KBM-7 (cell line): ENCODE measurements at regions not wholly inside any gene's neighbourhood (a gene's known extent, or its start where the extent isn't known, plus 50 kb on each side); places are given as distances from the start of the nearest gene placed in this dataset.
"Not testable (repeated sequence)": the region's sequence is repeated elsewhere in the genome, so short reads cannot be mapped to it uniquely, and the experiment has no call there.

Experiments used
- DNase-seq: peaks from one replicate; pipeline ENCODE4 v3.0.0-alpha.2; 2015
- in situ Hi-C: fragments of 300-500 bp; cut with MboI; formaldehyde crosslinking; loops from 2 replicates; pipeline ENCODE4 v1.14.3; 2020; ENCODE audit warnings: low sequenced_read_pairs, low pct_unique_long_range_greater_than_20kb, mixed read lengths

DNA sequence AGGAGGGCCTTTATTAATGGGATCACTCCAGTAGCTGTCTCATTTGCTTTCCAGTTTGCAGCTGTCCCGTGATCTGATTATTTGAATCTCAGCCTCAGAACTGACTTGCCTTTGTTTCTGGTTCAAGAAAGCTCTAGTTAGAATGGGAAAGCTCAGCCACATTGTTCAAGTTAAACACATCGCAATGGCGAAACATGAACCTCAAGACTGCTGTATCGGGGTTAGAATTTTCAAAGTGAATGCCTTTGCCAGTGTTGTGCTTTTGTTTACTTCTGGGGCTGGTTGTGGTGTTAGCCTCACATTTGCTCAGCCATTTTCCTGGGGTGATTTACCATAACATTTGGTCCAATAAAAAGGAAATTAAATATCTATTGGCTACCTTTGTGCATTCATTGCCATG, 105.3 kb downstream of the LUZP4 start:
- in situ Hi-C loops, DNase-seq: not testable (repeated sequence)

DNA sequence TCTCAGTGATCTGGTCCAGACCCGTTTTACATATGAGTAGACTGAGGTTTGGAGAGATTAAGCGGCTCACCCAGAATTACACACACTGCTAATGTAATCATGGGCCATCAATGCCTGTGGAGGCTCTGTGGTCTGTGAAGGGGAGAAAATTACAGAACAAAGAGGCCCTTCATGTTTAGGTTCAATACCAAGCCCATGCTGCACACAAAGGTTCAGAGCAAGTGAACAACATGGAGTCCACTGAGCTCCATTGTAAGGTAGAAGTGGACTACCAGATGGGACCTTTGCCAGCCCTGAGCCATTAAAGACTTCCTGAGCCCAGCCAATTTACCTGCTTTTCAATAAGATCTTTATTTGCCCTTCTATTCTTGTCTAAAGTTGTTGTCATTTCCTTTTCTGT, 109.8 kb downstream of the LUZP4 start:
- in situ Hi-C loops = no loop called here
- no peak for DNase-seq

DNA sequence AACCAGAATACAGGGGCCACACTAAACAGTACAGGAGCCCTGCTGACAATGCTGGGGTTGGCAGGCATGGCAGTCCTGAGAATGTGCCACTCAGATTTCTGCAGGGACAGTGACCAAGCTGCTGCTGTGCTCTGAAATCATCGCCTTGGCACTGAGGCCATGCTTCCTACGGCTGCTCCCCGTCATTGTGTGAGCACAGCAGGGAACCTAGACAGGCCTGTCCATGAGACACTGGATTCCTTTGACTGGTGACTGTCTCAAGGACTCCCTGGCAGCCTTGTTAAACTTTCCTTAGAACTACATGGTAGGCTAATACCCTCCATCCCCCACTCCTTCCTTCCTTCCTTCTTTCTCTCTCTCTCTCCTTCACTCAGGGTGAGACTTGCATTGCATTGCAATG, 111.4 kb downstream of the LUZP4 start:
- DNase-seq = no peak
- in situ Hi-C loops = no loop called here

DNA sequence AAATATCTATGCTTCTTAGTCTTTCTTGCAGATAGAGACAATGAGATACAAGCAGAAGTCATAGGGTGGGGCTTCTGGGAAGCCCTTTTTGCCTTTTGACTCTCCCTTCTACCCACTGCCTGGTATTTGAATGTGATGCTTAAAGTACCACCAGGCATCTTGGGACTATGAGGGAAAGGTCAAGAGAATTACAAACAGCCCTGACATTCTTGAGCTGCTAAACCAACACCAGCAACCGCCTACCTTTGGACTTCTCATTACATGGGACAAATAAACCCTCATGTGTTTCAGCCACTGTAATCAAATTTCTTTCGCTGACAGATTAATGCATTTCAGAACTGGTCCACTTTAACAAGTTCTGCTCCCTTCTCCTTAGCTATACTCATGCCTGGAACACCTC, 112.8 kb downstream of the LUZP4 start:
- in situ Hi-C loops = no loop called here
- DNase-seq = no peak

DNA sequence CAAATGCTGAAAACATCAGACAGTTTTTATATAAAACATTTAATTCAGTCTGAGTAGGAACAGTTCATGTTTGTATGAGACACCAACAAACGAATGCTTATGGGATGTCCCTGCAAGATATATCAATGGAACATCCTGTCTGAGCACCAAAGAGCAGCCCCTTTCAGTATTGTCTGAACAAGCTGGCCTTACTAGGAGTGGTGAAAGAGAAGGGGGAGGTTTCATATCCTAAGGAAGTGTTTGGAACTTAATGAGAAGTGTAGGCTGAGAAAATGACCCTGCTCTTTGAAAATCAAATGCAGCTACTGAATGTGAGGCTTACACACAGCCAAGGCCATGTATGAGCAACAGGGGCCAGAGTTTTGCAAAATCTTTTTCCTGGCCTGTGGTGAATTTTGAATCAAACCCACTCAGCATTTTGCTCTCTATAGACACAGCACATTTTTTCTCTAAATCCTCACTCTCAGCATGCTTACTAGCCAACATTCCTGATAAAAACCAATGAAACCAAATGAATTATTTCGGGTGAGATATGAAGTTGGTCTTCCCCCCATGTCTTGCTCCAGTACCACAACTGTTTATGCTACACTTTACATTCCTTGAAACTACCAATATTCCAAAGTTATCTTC, 119.4 kb downstream of the LUZP4 start:
- in situ Hi-C loops = no loop called here
- DNase-seq = no peak

DNA sequence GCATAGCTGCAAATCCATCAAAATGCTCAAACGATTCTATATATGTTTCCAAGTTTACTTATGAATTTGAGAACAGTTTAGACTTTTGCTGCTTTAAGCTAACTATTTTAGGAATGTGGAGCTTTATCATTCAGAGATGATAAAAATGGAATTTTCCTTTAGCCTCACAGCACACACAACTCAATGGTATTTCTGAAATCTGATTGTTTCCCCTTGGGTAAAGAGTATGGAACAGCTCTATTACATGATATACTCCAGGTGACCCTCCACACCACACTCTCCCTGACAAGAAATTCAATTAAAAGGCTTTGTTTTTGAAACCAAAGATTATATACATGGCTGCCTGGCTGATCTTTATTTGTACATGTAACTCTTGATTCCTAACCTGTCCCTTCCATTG, 120.0 kb downstream of the LUZP4 start:
- in situ Hi-C loops = no loop called here
- DNase-seq = no peak

DNA sequence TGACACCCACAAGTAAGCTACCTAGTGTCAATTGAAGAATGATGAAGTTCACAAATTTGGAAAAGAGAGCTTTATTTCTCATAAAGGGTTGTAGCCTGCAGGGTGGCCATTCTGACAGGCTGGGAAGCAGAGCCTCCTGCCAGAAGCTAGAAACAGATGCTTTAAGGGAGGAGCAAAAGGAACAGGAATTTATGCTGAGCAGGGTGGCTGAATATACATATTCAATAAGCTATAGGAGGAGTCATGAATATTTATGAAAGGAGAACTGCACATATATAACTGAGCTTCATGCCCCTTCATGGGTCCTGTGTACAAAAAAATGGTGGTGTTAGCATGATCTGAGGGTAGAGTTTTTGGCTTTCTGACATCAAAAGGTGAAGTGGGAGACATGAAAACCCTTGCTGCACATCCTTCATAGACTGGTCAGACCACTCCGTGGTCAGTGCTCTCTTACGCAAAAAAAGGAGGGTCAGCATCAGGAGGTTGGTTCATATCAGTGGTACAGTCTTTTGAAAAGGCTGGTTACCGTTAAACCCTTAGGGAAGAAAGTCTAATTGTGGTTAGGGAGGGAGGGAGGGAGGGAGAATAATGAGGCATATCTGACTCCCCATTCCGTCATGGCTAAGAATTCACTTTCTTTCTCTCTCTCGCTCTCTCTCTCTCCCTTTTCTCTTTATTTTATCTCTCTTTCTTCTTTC, 121.4 kb downstream of the LUZP4 start:
- no peak for DNase-seq
- in situ Hi-C loops = no loop called here

DNA sequence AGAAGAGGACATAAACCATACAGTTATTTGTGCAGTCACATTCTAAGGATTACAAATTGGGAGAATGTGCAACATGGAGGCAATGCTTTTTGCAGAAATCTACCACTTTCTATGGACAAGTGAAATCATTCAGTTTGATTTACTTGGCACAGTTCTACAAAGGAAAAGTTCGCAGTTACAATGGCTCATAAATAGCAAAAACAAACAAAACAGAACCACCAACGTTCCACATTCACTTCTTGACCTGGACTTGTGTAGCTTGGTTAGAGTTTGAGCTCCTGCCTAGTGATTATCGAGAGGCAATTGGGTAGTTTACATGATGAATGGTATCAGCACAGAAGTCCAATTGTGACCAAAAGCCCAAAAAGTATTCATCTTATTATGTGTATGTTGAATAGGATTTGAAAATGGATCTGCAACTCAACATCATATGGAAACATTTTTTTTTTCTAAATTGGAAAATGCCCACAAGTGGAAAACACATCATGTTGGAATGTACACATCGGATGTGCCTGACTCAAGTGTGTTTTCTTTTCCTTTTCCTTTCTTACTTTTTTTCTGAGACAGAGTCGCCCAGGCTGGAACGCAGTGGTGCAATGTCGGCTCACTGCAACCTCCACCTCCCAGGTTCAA, 123.8 kb downstream of the LUZP4 start:
- in situ Hi-C loops = no loop called here
- no peak for DNase-seq

DNA sequence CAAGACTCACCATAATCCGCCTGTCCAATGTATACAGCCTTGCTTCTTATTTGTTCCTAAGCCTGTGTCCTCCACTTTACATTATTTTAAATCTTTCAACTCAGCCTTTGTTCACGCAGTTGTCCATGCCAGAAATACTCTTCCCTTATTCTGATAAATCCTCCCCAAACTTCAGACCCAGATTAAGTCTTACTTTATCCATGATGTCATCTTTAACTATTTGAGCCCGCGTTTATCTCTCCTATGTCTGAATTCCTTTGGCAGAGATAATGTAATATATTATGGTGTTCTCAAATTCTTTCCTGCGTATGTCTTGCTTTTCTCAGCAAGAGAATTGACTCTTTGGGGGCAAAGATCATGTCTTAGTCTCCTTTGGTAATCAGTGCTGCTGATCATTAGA, 129.6 kb downstream of the LUZP4 start:
- in situ Hi-C loops = no loop called here
- no peak for DNase-seq

DNA sequence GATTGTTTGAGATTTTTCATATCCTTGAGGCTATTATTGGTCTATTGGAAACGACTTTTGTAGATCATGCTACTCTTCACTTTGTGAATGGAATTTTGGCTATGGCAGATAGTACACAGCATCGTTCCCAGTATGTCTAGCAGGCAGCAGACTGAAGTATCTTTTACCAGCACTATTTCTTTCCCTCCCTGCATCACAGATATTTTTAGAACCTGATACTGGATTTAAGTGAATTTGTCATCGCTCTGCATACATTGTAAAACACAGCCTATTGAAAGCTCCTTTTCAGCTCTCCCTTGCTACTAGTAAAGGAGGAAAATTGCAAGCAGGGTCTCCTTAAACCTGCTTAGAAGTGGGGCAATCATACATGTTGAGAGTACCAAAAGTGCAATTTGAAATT, 133.6 kb downstream of the LUZP4 start:
- in situ Hi-C loops = no loop called here
- DNase-seq = no peak

DNA sequence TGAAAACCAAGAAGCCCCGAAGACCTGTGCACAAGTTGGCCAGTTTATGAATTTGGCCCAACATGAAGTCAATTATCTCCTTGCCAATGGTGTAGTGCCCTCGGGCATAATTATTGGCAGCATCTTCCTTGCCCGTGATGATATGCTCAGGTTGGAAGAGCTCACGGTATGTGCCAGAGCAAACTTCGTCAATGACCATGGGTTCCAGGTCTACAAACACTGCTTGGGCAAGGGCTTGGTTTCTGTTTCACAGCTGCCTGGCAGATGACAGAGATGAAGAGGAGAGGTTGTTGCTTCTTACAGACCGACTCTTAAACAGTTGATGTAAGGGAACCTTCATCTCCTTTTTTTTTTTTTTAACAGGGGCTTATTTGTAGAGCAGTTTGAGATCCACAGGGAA, 135.6 kb upstream of the PLS3 start:
- in situ Hi-C loops = no loop called here
- DNase-seq = no peak

DNA sequence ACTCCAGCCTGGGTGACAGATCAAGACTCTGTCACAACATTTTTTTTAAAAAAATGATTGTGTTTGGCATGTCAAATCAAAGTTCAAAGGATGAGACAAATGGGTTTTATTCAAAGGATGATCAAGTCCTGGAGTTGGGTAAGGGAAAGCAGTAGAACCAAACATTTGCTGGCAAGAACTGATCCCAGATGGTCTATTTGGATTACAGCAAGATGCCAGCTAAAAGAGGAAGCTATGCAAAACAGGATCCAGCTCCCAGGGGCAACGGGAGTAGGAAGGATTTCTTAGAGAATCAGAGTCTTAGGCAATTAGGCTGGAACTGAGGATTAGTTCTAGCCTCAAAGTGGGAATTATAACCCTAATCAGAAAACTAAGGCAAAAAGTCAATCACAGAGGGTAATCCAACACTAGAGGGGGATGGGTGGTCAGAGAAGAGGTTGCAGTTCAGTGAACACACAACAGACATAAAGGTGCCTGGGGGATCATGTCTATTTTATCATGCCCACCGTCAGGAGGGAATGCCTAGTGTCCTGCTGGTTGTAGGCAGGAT, 133.0 kb upstream of the PLS3 start:
- in situ Hi-C loops = no loop called here
- peak; percentile 0 for DNase-seq

DNA sequence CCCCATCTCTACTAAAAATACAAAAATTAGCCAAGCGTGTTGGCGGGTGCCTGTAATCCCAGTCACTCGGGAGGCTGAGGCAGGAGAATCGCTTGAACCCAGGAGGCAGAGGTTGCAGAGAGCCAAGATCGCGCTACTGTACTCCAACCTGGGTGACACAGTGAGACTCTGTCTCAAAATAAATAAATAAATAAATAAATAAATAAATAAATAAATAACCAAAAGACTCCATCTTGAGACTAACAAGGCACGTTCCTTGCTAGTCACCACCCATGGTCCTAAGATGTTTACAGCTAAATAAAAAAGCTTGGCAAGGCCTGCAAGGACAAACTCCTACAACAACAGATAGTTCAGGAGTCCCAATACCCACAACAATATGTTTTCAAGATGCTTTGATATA, 126.1 kb upstream of the PLS3 start:
- DNase-seq, in situ Hi-C loops: not testable (repeated sequence)

DNA sequence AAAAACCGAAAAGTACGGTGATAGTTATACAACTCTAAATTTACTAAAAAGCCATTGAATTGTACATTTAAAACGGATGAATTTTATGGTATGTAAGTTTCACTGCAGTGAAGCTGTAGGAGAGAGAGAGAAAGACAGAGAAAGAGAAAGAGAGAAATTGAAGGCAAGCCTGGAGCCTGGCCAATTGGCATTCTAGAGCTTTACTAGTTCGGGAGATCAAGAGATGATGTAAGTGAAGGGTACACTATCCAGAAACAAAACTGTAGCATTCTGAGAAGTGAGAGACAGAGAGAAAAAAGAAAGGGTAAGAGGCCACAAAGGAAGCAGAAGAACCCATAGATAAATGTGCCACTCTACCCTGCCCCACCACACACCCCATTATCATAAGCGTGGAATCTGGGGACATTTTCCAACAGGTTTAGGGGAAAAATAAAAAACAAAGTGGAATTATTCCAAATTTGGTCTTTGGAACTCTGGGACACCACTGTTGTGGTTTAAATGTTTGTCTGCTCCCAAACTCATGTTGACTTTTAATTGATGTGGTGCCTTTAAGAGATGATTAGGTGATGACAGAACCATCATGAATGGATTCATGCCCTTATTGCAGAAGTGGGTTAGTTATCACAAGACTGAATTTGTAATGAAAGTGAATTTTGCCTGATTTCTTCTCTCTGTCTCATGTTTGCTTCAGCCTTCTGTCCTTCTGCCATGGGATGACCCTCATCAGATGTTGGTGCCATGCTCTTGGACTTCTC, 123.0 kb upstream of the PLS3 start:
- DNase-seq = no peak
- in situ Hi-C loops = no loop called here

DNA sequence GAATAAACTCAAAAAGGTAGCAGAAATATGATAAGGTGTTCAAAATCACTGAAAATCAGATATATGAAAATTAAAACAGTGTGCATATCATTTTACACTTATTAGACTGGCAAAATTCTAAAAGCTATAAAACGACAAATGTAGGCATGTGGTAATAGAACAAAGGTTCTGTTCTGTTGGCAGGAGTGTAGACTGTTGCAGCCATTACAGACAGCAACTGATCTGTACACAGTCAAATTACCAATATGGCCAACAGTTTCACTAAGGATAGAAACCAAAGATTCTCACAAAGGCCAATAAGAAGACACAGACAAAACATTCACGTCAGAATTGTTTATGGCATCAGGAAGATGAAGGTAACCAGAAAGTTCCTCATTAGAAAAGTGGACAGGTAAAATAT, 112.8 kb upstream of the PLS3 start:
- DNase-seq = no peak
- in situ Hi-C loops = no loop called here

DNA sequence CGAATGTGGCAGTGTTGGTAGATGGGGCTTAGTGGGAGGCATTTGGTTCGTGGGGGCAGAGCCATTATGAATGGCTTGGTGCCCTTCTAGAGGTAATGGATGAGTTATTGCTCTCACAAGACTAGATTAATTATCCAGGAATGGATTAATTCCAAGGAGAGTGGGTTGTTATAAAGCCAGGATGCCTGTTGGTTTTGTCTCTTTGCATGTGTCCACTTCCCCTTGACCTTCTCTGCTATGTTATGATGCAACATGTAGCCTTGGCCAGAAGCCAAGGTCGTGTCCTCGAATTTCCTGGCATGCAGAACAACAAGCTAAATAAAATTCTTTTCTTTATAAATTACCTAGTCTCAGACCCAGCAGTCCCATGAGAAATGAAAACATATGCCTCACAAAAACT, 111.2 kb upstream of the PLS3 start:
- in situ Hi-C loops = no loop called here
- no peak for DNase-seq

DNA sequence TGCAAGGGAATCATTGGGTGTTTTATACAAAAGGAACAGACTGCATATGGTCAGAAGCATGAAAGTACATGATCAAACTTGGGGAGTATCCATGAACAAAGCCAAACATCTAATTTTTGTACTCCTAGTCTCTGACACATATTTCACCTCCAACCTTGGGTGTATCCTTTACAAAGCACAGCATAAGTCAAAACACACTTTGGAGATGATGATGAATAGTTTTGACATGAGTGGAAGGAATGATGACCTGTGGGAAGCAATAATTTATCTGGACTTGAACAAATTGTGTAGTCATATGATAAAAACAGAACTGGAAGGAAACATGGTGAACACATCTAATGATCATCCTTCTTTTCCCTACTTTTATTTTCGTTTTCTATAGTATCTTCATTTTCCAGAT, 108.7 kb upstream of the PLS3 start:
- DNase-seq = no peak
- in situ Hi-C loops = no loop called here

DNA sequence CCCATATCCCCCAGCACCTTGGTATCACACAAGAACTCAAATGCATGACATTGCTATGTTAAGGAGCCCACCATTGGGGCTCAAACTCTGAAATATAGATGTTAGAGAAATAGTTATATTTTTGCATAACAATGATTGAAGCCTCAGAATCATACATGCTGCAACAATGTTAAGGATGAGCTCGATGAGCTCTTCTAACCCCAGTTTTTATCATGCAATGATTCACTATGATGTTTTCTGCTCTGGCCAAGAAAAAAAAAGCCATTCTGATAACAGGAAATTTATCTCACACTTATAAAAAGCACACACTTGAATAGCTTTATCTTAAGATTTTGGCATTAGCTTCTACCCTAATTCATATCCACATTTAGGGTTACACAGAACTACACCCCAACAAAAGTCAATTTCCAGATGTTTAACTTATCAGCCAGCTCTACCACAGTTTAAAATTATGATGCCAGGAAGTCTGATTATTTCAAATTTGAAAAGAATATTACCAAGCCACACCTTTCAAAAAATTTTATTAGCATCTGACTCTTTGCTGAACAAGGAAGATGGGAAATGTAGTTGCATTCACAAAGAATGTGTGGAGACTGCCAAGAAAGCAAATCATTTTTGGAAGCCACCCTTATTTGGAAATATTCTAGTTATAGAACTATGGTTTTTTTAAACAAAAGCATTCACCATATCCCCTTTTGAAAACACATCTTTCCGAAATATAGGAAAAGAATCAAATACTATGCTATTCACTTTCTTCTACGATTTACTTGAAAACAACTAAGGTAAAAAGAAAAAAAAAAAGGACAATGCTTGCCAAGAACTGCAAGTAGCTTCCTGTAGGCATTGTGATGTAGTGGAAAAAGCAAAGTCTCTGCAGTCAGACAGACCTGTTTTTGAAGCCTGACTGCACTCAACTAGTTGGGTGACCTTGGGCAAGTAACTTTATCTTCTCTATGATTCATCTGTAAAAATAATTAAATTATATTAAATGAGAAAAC, 100.8 kb upstream of the PLS3 start:
- no peak for DNase-seq
- in situ Hi-C loops = no loop called here

DNA sequence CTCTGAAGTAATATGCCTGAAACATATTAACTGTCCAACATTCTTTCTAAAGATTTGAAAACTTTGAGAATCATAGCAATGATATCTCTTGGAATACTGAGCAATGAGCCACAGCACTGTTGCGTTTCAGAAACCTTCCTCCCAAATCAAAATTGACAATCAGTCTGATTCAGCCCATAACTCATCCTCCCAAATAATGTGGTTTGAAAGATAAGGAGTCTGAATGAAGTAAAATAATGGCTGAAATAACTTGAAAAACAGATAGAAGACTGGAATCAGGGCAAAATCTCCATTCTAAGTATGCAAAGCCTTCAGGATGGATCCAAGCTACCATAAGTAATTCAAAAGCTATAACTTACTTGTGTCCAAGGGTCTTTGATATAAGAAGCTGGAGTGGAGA, 98.6 kb upstream of the PLS3 start:
- in situ Hi-C loops = no loop called here
- DNase-seq = no peak
